ENCODE measurements at regions not wholly inside any gene's neighbourhood (a gene's known extent, or its start where the extent isn't known, plus 50 kb on each side); places are given as distances from the start of the nearest gene placed in this dataset.

DNA sequence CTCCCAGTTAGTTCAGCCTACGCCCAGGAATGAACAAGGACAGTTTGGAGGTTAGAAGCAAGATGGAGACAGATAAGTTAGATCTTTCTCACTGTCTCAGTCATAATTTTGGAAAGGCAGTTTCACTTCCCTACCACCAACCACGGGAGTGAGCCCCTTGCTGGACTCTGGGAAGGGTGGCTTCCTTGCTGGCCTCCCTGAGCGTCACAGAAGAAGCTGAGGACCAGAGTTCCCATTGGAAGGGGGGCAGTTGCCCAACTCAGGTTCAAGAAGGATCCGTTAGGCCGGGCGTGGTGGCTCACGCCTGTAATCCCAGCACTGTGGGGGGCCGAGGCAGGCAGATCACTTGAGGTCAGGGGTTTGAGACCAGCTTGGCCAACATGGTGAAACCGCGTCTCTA lies 106.2 kb upstream of the MAX start:
- TF ChIP-seq YY1 (IDR thresholded peaks at IDR 0.05; ENCODE audit: insufficient read depth, insufficient read length) (no peak), ZNF274 (IDR thresholded peaks at IDR 0.05; ENCODE audit: low read depth, low read length) (no peak)
